Right cardiac atrium (tissue), 5 donors: ENCODE measurements at regions not wholly inside any gene's neighbourhood (a gene's known extent, or its start where the extent isn't known, plus 50 kb on each side); places are given as distances from the start of the nearest gene placed in this dataset.

Experiments used
- ATAC-seq, 2 donors: fragments of 200-7000 bp; cut with Tn5 transposase; one replicate each; pipeline versions ENCODE4 v1.8.0 to v1.9.1; 2020; ENCODE audit warnings: moderate library complexity in 2 of 2, mild to moderate bottlenecking in 1 of 2
- DNase-seq, 3 donors: peaks; one replicate each; pipeline ENCODE4 v3.0.0-alpha.2; 2020
- H3K27ac ChIP-seq: one replicate; pipeline ENCODE4 v1.5.1; 2013; ENCODE audit warnings: mild to moderate bottlenecking, low read length, control low read depth, moderate library complexity
- H3K27me3 ChIP-seq: one replicate; pipeline ENCODE4 v1.6.1; 2013; ENCODE audit not compliant: control insufficient read depth, insufficient read depth
- H3K4me1 ChIP-seq: one replicate; pipeline ENCODE4 v1.6.1; 2013; ENCODE audit warnings: low read length; ENCODE audit not compliant: control insufficient read depth, insufficient read depth
- H3K4me3 ChIP-seq: one replicate; pipeline ENCODE4 v1.5.1; 2013; ENCODE audit warnings: low read length, control low read depth
- H3K9me3 ChIP-seq: one replicate; pipeline ENCODE4 v1.6.1; 2013; ENCODE audit warnings: low read length; ENCODE audit not compliant: control insufficient read depth
- WGBS: extraction: QIAGEN DNeasy Blood & Tissue Kit; methylation state at CpG from one replicate; pipeline ENCODE4 v1.1.7; 2013; 5-methylcytosine and 5-hydroxymethylcytosine counted together
- intact Hi-C, 4 donors: fragments of 100-400 bp; cut with DNase I; formaldehyde crosslinking; loops; one replicate each; pipeline versions ENCODE4 v1.11.0 to v1.14.0; 2022 to 2023
- donor health status: healthy with polysubstance abuse.
- donor health status: DM: no; HTN: yes; CAD: no.
- donor health status: DM: no; HTN: no; CAD: no.
- donor health status: DM: no; HTN: yes; CAD: no; lungs with severe emphysema.
- donor health status: DM: yes; HTN: yes; CAD: no.

DNA sequence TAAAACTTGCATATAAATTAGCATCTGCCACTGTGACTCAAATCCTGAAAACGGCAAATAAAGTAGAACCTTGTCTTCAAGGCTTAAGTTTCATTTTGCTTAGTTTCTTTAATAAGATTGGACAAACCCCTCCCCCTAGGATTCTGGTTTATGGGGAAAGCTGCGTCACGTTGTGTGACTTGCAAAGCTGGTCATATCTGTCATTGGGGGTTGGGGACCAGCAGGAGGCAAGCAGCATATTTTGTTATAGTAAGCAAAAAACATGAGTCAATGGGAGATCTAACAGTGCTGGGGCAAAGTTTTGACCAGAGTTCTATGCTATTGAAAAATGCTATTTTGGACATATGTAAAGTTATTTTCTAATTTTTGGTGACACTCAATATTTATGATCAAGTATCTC lies 407.3 kb downstream of the PCDH18 start:
- DNase-seq (no peak), ATAC-seq (peak in 1 of 2 donors; percentile 51)
- 37% methylated on average over 3 of the region's 3 CpGs for WGBS
- Histone ChIP-seq H3K4me1 (no peaks in the 10 kb centered on the region), H3K9me3 (no peaks in the 10 kb centered on the region), H3K27me3 (no peaks in the 10 kb centered on the region), H3K4me3 (peak overlapping the region; percentile 31), H3K27ac (no peak overlapping the region)
- intact Hi-C loops, result loop anchor here in 2 of 4 donors (10.0 kb wide), 2 partner anchors 730 to 740 kb away; no protein-coding TSS in a partner anchor

DNA sequence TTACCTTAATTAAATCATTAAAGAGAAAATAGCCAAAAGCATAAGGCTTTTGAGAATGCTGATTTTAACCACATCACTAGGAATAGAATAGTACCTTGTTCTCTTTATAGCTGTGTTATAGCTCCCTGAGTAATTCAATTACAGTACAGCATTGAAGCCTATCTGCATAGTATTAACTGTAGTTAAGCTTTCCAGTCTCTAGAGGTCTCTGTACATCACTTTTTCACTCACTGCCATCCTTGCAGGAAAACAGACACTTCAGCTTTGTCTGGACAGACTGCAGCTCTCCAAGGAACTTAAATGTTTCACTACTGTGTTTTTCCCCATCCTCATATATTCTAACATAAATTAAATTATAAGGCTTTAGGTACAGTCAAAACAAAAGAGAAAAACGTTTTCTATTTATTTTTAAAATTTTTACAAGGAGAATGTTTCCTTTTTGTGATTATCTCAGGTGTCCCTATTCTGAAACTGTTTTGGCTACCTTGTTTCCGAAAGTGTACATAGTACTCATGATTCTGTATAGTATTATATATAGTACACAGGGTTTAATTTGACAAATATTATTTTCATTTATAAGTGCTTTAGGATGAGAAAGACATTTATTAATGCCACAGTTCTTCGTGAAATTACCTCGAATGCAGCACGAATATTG lies 407.9 kb downstream of the PCDH18 start:
- intact Hi-C loops, result loop anchor here in 3 of 4 donors (5.0 to 10.0 kb wide), 3 partner anchors 730 to 740 kb away; no protein-coding TSS in a partner anchor
- H3K9me3 ChIP-seq, result no peaks in the 10 kb centered on the region
- 45% methylated on average over 5 of the region's 5 CpGs for WGBS
- ATAC-seq, result peak; percentile 93 to 95
- no peak overlapping the region for H3K27ac ChIP-seq
- no peaks in the 10 kb centered on the region for H3K27me3 ChIP-seq
- H3K4me1 ChIP-seq, result no peaks in the 10 kb centered on the region
- DNase-seq, result no peak
- H3K4me3 ChIP-seq, result peak overlapping the region; percentile 31

DNA sequence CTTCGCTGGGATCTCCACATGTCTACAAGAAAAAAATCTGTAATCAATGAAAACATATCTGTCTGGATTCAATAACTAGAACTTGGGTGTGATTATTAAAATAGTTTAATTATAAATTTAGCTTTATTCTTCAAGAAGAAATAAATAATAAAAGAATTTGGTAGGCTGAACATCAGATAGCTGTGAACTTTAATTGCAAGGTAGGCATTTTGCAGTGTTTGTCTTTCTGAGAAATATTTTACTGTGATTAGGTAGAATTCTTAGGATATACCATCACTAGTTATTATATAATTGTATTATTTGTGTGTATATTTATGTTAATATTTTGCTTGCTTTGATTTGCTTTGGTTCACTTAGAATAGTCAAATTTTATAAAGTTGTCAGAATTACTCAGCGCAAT lies 409.4 kb downstream of the PCDH18 start:
- no peak overlapping the region for H3K4me3 ChIP-seq
- 96% methylated on average over 2 of the region's 2 CpGs for WGBS
- H3K27ac ChIP-seq, result no peak overlapping the region
- H3K27me3 ChIP-seq, result no peaks in the 10 kb centered on the region
- DNase-seq, result no peak
- intact Hi-C loops, result loop anchor here in 3 of 4 donors (5.0 to 10.0 kb wide), 3 partner anchors 732 to 742 kb away; no protein-coding TSS in a partner anchor
- ATAC-seq, result no peak
- H3K9me3 ChIP-seq, result no peaks in the 10 kb centered on the region
- H3K4me1 ChIP-seq, result no peaks in the 10 kb centered on the region

DNA sequence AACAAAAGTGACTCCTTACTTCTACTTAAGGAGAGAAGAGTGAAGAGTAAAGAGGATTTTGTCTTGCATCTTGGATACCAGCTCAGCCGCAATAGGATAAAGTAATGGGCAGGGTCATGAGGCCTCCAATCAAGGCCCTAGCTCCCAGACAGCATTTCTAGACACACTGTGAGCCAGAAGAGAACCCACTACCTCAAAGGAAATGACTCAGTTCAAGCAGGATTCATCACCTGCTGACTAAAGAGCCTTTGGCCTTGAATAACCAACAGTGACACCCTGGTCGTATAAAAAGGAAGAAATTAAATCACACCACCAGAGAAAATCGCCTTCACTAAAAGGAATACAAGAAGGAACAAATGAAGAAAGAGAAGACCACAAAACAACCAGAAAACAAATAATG lies 416.1 kb downstream of the PCDH18 start:
- WGBS, result 86% methylated on average over 3 of the region's 3 CpGs
- no peak for ATAC-seq
- no peaks in the 10 kb centered on the region for H3K27me3 ChIP-seq
- no peak for DNase-seq
- no peak overlapping the region for H3K27ac ChIP-seq
- intact Hi-C loops, result no loop called here
- H3K4me3 ChIP-seq, result no peak overlapping the region
- no peaks in the 10 kb centered on the region for H3K9me3 ChIP-seq
- no peaks in the 10 kb centered on the region for H3K4me1 ChIP-seq

DNA sequence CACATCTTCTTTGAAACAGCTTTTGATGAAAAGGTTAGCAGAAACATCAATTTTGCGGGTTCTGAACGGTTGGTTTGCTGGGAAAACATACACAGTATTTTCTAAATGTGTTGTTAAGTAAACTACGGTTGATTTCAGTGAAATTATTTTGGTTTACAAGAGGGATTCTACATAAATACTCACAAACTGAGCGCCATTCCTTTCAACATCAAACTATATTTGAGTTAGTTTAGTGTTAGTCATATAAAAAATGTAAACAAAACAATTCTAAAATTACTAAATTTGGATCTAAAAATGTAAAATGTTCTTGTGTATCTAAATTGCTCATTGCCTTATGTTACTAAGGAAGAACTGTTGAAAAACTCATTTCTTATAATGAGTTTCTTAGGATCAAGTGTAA lies 425.6 kb downstream of the PCDH18 start:
- H3K27me3 ChIP-seq, result no peaks in the 10 kb centered on the region
- intact Hi-C loops, result no loop called here
- no peak for ATAC-seq
- WGBS, result 57% methylated on average over 4 of the region's 4 CpGs
- no peak overlapping the region for H3K4me3 ChIP-seq
- no peak overlapping the region for H3K27ac ChIP-seq
- H3K4me1 ChIP-seq, result no peaks in the 10 kb centered on the region
- DNase-seq, result no peak
- H3K9me3 ChIP-seq, result no peaks in the 10 kb centered on the region

DNA sequence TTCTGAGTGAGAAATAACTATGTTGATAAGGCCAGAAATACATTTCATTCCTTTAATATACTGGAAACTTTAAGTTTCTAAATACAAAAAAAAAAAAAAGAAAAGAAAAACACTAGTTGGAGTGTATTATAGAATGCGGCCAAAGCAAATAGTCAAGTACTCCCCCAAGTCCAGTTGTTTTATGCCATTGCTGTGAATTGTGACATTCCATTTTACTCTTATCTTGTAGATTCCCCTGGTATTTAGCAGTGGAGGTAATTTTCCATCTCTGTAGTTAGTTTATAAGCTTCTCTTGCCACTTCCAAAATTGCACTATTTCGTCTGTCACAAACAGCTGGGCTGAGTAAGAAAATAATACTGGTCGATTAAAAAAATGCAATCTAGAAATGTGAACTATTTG lies 426.0 kb downstream of the PCDH18 start:
- 42% methylated on average over 3 of the region's 3 CpGs for WGBS

DNA sequence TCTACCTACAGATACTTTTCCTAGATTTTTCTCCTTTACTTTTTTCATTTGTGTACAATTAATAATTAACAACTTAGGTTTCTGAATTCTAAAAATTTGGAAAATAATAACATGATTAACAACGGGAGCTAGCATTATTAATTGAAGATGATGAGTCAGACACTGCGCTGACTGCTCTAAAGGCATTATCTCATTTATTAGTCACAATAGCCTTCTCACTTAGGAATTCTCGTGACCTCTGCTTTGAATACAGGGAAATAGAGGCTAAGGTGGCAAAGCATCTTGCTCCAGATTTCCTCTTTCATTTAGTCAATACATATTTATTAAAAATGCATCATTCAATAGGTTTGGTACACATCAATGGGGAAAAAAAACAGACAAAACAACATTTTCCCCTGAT lies 441.3 kb downstream of the PCDH18 start:
- intact Hi-C loops, result no loop called here
- H3K9me3 ChIP-seq, result no peaks in the 10 kb centered on the region
- no peak for DNase-seq
- no peak overlapping the region for H3K27ac ChIP-seq
- no peaks in the 10 kb centered on the region for H3K27me3 ChIP-seq
- no peak overlapping the region for H3K4me3 ChIP-seq
- no peaks in the 10 kb centered on the region for H3K4me1 ChIP-seq
- 79% methylated on average over 3 of the region's 3 CpGs for WGBS
- ATAC-seq, result no peak

More for the DNA sequence above, 426.0 kb downstream of the PCDH18 start:
- H3K4me1 ChIP-seq, result no peaks in the 10 kb centered on the region
- H3K27ac ChIP-seq, result no peak overlapping the region
- H3K27me3 ChIP-seq, result no peaks in the 10 kb centered on the region
- H3K9me3 ChIP-seq, result no peaks in the 10 kb centered on the region
- DNase-seq, result no peak
- ATAC-seq, result no peak
- intact Hi-C loops, result no loop called here
- no peak overlapping the region for H3K4me3 ChIP-seq

DNA sequence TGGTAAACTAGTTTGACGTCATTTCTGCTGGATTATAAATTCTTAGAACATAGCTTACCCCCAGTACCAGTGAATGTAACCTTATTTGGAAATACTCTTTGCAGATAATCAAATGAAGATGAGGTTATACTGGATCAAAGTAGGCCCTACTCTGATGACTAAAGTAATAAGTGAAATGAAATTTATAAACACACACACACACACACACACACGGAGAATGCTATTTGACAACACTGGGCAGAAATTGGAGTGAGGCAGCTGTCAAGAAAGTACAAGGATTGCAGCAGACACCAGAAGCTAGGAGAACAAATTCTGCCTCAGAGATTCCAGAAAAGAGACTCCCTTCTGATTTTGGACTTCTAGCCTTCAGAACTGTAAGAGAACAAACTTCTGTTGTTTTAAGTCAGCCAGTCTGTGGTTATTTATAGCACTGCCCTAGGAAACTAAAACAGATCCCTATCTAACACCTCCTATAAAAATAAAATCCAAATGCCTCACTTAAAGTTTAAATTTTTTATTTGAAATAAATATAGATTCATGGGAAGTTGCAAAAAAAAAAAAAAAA lies 448.6 kb downstream of the PCDH18 start:
- H3K27me3 ChIP-seq, result no peaks in the 10 kb centered on the region
- no peak overlapping the region for H3K27ac ChIP-seq
- WGBS, result 62% methylated on average over 2 of the region's 2 CpGs
- H3K9me3 ChIP-seq, result no peaks in the 10 kb centered on the region
- H3K4me3 ChIP-seq, result no peak overlapping the region
- H3K4me1 ChIP-seq, result no peaks in the 10 kb centered on the region
- intact Hi-C loops, result no loop called here
- ATAC-seq (no peak), DNase-seq (no peak)

DNA sequence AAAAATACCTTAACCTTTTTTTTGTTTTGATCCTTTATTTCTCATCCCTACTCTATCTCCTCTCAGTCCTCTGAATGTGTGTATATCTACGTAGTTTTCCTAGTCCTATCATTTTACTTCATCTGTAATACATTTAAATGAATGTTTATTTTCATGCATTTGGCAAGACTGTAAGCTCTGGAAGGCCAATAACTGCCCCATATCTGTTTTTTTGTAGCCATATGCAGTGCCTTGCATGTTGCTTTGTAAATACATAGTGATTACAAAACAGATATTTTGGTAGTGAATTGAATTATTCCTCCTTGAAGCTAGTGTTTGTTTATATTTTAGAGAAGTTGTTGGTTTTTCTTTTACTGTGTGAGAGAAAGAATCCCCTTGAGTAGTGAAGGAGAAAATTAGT lies 450.2 kb downstream of the PCDH18 start:
- H3K4me1 ChIP-seq, result no peaks in the 10 kb centered on the region
- H3K9me3 ChIP-seq, result no peaks in the 10 kb centered on the region
- no peaks in the 10 kb centered on the region for H3K27me3 ChIP-seq
- intact Hi-C loops, result no loop called here
- H3K4me3 ChIP-seq, result no peak overlapping the region
- ATAC-seq, result no peak
- no peak overlapping the region for H3K27ac ChIP-seq
- DNase-seq, result no peak
- WGBS, result 73% methylated on average over 1 of the region's 1 CpG

DNA sequence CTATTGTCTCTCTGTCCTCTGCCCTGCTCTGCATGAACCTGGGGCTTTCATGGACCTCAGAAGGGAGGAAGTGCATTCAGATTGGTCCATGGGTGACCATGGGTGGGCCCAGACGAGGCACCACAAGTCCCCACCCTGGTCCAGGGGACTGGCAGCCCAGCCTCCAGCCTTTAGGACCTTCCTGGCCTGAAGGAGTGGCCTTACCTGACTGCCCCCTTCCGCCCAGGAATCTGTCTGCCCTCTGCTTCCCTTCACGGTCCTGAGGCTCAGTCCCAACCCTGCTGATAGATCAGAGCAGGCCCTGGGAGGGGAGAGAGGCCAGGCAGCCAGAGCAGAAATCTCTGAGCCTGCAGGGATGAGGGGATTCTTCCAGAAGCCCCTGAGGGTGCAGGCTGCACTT lies 455.4 kb downstream of the PCDH18 start:
- Histone ChIP-seq H3K27me3 (no peaks in the 10 kb centered on the region), H3K4me3 (no peak overlapping the region), H3K9me3 (no peaks in the 10 kb centered on the region), H3K4me1 (no peaks in the 10 kb centered on the region), H3K27ac (no peak overlapping the region)
- no peak for DNase-seq
- intact Hi-C loops, result no loop called here
- no peak for ATAC-seq
- WGBS, result 67% methylated on average over 3 of the region's 3 CpGs

DNA sequence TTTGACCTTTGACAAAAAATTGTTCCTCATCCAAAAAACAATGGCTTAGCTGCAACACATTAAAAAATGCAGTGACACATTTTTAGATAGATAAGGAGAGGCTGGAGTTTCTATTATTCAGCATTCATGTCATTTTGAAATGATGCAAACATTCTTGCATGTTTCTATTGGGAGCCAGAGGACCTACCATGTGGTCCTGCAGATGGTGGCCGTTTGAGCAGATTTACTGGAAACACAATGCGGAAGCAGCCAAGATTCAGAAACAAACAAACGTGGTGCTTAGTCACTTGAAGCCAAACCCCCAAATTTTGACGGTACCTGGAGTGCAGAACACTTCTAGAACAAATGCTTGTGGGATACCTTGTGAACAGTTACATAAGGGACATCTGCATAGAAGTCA lies 456.7 kb downstream of the PCDH18 start:
- H3K4me3 ChIP-seq, result no peak overlapping the region
- no peak for DNase-seq
- no peaks in the 10 kb centered on the region for H3K4me1 ChIP-seq
- H3K9me3 ChIP-seq, result no peaks in the 10 kb centered on the region
- no peak overlapping the region for H3K27ac ChIP-seq
- 68% methylated on average over 4 of the region's 4 CpGs for WGBS
- no peaks in the 10 kb centered on the region for H3K27me3 ChIP-seq
- intact Hi-C loops, result no loop called here
- no peak for ATAC-seq
